GM12878 (cell line): ENCODE measurements at regions not wholly inside any gene's neighbourhood (a gene's known extent, or its start where the extent isn't known, plus 50 kb on each side); places are given as distances from the start of the nearest gene placed in this dataset.

Source experiments
- CBX3 ChIP-seq: fragments of 200-600 bp; sonication (generic); IDR thresholded peaks from 2 replicates; pipeline ENCODE4 v1.6.1; 2016; ENCODE audit warnings: low read depth, borderline replicate concordance
- MTA2 ChIP-seq: fragments of 450-650 bp; IDR thresholded peaks from 2 replicates; pipeline ENCODE4 v1.6.1; 2016; ENCODE audit warnings: low read depth, mild to moderate bottlenecking, moderate library complexity
- NFIC ChIP-seq: IDR thresholded peaks from 2 replicates; pipeline ENCODE4 v1.6.1; 2012; ENCODE audit warnings: low read depth, mild to moderate bottlenecking, inconsistent platforms, low read length, moderate library complexity
- PAX5 ChIP-seq: IDR thresholded peaks from 2 replicates; pipeline ENCODE4 v1.6.1; 2011; ENCODE audit warnings: low read depth, low read length, borderline replicate concordance
- POLR2A ChIP-seq: IDR thresholded peaks from 2 replicates; pipeline ENCODE4 v1.6.1; 2011; ENCODE audit warnings: low read depth, mild to moderate bottlenecking, low read length
- POLR2AphosphoS2 ChIP-seq: IDR thresholded peaks from 2 replicates; pipeline ENCODE4 v1.6.1; 2011; ENCODE audit warnings: low read depth, mild to moderate bottlenecking, low read length, improper control_type of control experiment, moderate library complexity
- RUNX3 ChIP-seq: IDR thresholded peaks from 2 replicates; pipeline ENCODE4 v1.6.1; 2012; ENCODE audit warnings: low read length, inconsistent platforms
- STAT1 ChIP-seq: fragments of 450-650 bp; conservative IDR thresholded peaks from 2 replicates; pipeline ENCODE4 v1.6.1; 2014; ENCODE audit warnings: antibody characterized with exemption, mild to moderate bottlenecking
- STAT3 ChIP-seq: IDR thresholded peaks from 2 replicates; pipeline ENCODE4 v1.6.1; 2011; ENCODE audit warnings: low read depth, low read length, improper control_type of control experiment
- TARDBP ChIP-seq: IDR thresholded peaks from 2 replicates; pipeline ENCODE4 v1.6.1; 2016; ENCODE audit warnings: borderline replicate concordance
- WRNIP1 ChIP-seq: IDR thresholded peaks from 2 replicates; pipeline ENCODE4 v1.6.1; 2011; ENCODE audit warnings: low read depth, low read length, improper control_type of control experiment, borderline replicate concordance
- TF ChIP-seq, protein P1 (sequence below): IDR thresholded peaks from 2 replicates; pipeline ENCODE4 v1.6.1; 2011; ENCODE audit warnings: borderline replicate concordance, low read depth, mild to moderate bottlenecking, moderate library complexity, low read length; ENCODE audit not compliant: insufficient read depth, poor library complexity, severe bottlenecking
- TF ChIP-seq, protein P2 (sequence below): IDR thresholded peaks from 2 replicates; pipeline ENCODE4 v1.6.1; 2011; ENCODE audit warnings: low read depth, low read length, improper control_type of control experiment, borderline replicate concordance
- TF ChIP-seq, protein P3 (sequence below): fragments of 450-650 bp; IDR thresholded peaks from 2 replicates; pipeline ENCODE4 v1.6.1; 2016; ENCODE audit warnings: mild to moderate bottlenecking
- TF ChIP-seq, protein P4 (sequence below): IDR thresholded peaks from 2 replicates; pipeline ENCODE4 v1.6.1; 2012; ENCODE audit warnings: low read length, inconsistent platforms
- TF ChIP-seq, protein P5 (sequence below): IDR thresholded peaks from 2 replicates; pipeline ENCODE4 v1.6.1; 2011; ENCODE audit warnings: mild to moderate bottlenecking, low read depth, low read length, moderate library complexity; ENCODE audit not compliant: insufficient replicate concordance

DNA sequence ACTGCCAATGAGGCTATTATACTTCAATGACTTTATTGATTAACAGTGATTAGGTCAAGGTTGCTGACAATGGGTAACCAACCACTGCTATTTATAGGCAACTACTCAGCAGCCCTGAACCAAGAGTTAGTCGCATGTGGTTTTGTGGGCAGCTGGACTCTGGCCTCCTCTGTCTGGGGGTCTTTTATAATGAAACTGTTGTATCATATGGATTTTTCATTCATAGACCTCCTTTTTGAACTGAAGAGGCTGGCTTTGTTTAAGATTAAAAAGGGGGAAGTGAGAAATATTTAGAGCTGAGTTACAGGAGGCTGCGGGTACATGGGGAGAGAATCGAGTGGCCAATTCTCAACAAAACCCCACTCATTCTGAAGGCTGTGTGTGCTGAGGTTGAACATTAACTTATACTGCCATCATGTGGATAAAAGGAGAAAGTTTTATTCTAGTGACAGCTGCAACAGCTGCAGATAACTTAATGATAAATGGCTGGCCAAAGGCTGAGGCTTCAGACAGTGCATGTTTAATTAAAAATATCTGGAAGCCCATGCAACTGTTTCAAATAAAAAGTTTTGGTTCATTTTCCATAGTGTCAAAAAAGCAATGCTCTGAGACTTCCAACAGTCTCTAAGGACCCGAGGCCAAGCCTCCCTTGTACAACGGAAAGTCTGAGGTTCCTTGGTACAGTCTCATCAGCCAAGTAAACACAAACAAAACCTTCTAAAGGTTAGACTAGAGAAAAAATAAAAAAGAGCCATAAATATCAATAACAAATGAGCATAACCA is 682.6 kb downstream of the KCNA4 start (continued):
- TF ChIP-seq, protein P1, sequence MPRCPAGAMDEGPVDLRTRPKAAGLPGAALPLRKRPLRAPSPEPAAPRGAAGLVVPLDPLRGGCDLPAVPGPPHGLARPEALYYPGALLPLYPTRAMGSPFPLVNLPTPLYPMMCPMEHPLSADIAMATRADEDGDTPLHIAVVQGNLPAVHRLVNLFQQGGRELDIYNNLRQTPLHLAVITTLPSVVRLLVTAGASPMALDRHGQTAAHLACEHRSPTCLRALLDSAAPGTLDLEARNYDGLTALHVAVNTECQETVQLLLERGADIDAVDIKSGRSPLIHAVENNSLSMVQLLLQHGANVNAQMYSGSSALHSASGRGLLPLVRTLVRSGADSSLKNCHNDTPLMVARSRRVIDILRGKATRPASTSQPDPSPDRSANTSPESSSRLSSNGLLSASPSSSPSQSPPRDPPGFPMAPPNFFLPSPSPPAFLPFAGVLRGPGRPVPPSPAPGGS: no peak
- TF ChIP-seq PAX5 (0 out of 2 replicates have a peak, but pooled peaks have one; percentile 25), STAT1 (no peak), POLR2A (no peak), WRNIP1 (0 out of 2 replicates have a peak, but pooled peaks have one; percentile 55), RUNX3 (peak; percentile 17; the same call in 1 of the 2 replicates), CBX3 (no peak), POLR2AphosphoS2 (no peak), STAT3 (no peak), TARDBP (no peak), MTA2 (peak; percentile 84), NFIC (no peak)
- TF ChIP-seq, protein P2, sequence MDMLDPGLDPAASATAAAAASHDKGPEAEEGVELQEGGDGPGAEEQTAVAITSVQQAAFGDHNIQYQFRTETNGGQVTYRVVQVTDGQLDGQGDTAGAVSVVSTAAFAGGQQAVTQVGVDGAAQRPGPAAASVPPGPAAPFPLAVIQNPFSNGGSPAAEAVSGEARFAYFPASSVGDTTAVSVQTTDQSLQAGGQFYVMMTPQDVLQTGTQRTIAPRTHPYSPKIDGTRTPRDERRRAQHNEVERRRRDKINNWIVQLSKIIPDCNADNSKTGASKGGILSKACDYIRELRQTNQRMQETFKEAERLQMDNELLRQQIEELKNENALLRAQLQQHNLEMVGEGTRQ: no peak
- TF ChIP-seq, protein P3, sequence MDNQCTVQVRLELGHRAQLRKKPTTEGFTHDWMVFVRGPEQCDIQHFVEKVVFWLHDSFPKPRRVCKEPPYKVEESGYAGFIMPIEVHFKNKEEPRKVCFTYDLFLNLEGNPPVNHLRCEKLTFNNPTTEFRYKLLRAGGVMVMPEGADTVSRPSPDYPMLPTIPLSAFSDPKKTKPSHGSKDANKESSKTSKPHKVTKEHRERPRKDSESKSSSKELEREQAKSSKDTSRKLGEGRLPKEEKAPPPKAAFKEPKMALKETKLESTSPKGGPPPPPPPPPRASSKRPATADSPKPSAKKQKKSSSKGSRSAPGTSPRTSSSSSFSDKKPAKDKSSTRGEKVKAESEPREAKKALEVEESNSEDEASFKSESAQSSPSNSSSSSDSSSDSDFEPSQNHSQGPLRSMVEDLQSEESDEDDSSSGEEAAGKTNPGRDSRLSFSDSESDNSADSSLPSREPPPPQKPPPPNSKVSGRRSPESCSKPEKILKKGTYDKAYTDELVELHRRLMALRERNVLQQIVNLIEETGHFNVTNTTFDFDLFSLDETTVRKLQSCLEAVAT: peak; percentile 62
- TF ChIP-seq, protein P4, sequence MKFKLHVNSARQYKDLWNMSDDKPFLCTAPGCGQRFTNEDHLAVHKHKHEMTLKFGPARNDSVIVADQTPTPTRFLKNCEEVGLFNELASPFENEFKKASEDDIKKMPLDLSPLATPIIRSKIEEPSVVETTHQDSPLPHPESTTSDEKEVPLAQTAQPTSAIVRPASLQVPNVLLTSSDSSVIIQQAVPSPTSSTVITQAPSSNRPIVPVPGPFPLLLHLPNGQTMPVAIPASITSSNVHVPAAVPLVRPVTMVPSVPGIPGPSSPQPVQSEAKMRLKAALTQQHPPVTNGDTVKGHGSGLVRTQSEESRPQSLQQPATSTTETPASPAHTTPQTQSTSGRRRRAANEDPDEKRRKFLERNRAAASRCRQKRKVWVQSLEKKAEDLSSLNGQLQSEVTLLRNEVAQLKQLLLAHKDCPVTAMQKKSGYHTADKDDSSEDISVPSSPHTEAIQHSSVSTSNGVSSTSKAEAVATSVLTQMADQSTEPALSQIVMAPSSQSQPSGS: no peak
- TF ChIP-seq, protein P5, sequence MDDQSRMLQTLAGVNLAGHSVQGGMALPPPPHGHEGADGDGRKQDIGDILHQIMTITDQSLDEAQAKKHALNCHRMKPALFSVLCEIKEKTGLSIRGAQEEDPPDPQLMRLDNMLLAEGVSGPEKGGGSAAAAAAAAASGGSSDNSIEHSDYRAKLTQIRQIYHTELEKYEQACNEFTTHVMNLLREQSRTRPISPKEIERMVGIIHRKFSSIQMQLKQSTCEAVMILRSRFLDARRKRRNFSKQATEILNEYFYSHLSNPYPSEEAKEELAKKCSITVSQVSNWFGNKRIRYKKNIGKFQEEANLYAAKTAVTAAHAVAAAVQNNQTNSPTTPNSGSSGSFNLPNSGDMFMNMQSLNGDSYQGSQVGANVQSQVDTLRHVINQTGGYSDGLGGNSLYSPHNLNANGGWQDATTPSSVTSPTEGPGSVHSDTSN: peak; percentile 61
